BLaER1 (cell line): ENCODE measurements at regions not wholly inside any gene's neighbourhood (a gene's known extent, or its start where the extent isn't known, plus 50 kb on each side); places are given as distances from the start of the nearest gene placed in this dataset.
A peak's percentile ranks its signal among the peaks of the same experiment; 100 is the strongest.

Experiments used
- H3K27ac ChIP-seq: shearing (Covaris generic); formaldehyde crosslinking; 2 replicates; pipeline ENCODE4 v1.8.1; 2022
- H3K27me3 ChIP-seq: shearing (Covaris generic); formaldehyde crosslinking; 2 replicates; pipeline ENCODE4 v1.8.1; 2022
- H3K36me3 ChIP-seq: shearing (Covaris generic); formaldehyde crosslinking; 2 replicates; pipeline ENCODE4 v1.8.1; 2022
- H3K4me1 ChIP-seq: shearing (Covaris generic); formaldehyde crosslinking; 2 replicates; pipeline ENCODE4 v1.8.1; 2022
- H3K4me2 ChIP-seq: shearing (Covaris generic); formaldehyde crosslinking; 2 replicates; pipeline ENCODE4 v1.8.1; 2022
- H3K4me3 ChIP-seq: shearing (Covaris generic); formaldehyde crosslinking; 2 replicates; pipeline ENCODE4 v1.8.1; 2022
- H3K9ac ChIP-seq: shearing (Covaris generic); formaldehyde crosslinking; 2 replicates; pipeline ENCODE4 v1.8.1; 2022
- H3K9me3 ChIP-seq: shearing (Covaris generic); formaldehyde crosslinking; 2 replicates; pipeline ENCODE4 v1.8.1; 2022
- H4K20me1 ChIP-seq: shearing (Covaris generic); formaldehyde crosslinking; 2 replicates; pipeline ENCODE4 v1.8.1; 2022
- Cebpa-rat ChIP-seq: shearing (Covaris generic); IDR thresholded peaks from 2 replicates; pipeline ENCODE4 v1.8.1; 2022

DNA sequence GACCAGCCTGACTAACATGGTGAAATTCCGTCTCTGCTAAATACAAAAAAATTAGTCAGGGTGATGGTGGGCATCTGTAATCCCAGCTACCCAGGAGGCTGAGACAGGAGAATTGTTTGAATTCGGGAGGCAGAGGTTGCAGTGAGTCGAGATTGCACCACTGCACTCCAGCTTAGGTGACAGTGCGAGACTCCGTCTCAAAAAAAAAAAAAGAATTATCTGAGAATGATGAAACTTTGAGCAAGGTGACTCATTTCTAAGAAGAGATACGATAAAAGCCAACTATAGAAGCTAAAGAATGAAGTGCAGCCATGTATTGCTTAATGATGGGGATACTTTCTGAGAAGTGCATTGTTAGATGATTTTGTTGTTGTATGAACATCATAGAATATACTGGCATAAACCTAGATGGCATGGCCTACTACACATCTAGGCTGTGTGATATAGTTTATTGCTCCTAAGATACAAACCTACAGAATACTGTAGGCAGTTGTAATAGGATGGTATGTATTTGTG, 64.7 kb downstream of the SNRPE start:
- no peaks in the 10 kb centered on the region for H3K4me1 ChIP-seq
- H4K20me1 ChIP-seq: no peaks in the 10 kb centered on the region
- H3K9ac ChIP-seq: no peak overlapping the region
- no peaks in the 10 kb centered on the region for H3K9me3 ChIP-seq
- H3K27me3 ChIP-seq: no peaks in the 10 kb centered on the region
- no peak overlapping the region for H3K4me2 ChIP-seq
- no peak for TF ChIP-seq Cebpa-rat
- no peak overlapping the region for H3K4me3 ChIP-seq
- no peak overlapping the region for H3K27ac ChIP-seq
- H3K36me3 ChIP-seq: no peaks in the 10 kb centered on the region

DNA sequence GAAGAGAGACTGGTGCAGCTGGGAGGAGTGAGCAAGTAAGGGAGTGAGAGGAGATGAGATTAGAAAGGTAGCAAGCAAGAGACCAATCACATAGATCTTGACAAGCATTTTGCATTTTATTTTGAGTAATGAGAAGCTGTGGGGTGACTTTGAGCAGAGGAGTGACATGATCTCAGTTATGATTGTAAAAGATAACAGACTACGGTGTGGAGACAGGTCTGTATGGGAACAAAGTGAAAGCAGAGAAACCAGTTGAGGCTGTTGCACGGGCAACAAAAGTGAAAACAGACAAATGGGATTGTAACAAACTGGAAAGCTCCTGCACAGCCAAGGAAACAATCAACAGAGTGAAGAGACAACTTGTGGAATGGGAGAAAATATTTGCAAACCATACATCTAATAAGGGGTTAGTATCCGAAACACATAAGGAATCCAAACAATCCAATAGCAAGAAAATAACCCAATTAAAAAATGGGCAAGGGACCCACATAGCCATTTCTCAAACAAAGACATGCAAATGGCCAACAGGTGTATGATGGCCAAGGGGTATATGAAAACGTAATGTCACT, 68.4 kb downstream of the SNRPE start:
- no peak for TF ChIP-seq Cebpa-rat

DNA sequence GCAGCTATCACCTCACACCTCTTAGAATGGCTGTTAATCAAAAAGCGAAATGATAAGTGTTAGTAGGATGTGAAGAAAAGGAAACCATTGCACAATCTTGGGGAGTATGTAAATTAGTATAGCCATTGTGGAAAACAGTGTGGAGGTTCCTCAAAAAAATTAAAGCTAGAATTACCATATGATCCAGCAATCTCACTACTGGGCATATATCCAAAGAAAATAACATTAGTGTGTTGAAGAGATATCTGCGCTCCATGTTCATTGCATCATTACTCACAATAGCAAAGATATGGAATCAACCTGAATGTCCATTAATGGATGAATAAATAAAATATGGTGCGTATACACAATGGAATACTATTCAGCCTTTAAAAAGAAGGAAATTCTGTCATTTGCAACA, 68.9 kb downstream of the SNRPE start:
- H3K36me3 ChIP-seq: no peaks in the 10 kb centered on the region
- H4K20me1 ChIP-seq: no peaks in the 10 kb centered on the region
- H3K9me3 ChIP-seq: no peaks in the 10 kb centered on the region
- no peaks in the 10 kb centered on the region for H3K27me3 ChIP-seq
- H3K4me2 ChIP-seq: no peak overlapping the region
- TF ChIP-seq Cebpa-rat: no peak
- H3K4me1 ChIP-seq: no peaks in the 10 kb centered on the region
- no peak overlapping the region for H3K27ac ChIP-seq
- no peak overlapping the region for H3K4me3 ChIP-seq
- no peak overlapping the region for H3K9ac ChIP-seq

More for the DNA sequence above, 68.4 kb downstream of the SNRPE start:
- Histone ChIP-seq H3K27me3 (no peaks in the 10 kb centered on the region), H4K20me1 (no peaks in the 10 kb centered on the region), H3K4me1 (no peaks in the 10 kb centered on the region), H3K4me3 (no peak overlapping the region), H3K4me2 (no peak overlapping the region), H3K27ac (no peak overlapping the region), H3K36me3 (no peaks in the 10 kb centered on the region), H3K9ac (no peak overlapping the region), H3K9me3 (no peaks in the 10 kb centered on the region)

DNA sequence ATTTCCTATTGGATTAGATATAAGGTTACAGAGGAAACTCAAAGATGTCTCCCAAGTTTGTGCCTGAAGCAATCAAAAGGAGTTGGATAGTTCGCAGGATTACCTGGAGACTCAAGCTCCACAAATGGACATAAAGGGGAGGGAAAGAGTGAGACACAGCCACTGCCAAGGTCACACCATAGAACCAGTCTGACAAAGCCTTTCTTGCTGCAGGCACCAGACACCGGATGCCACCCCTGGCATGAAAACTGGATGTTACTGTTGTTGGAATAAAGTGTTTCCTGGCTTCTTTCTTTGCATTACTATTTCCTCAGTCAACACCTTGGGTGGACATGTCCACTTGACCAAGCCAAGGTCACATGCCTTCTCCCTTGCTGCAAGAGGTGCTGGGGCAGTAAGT, 70.6 kb downstream of the SNRPE start:
- no peak overlapping the region for H3K27ac ChIP-seq
- H3K9me3 ChIP-seq: no peaks in the 10 kb centered on the region

DNA sequence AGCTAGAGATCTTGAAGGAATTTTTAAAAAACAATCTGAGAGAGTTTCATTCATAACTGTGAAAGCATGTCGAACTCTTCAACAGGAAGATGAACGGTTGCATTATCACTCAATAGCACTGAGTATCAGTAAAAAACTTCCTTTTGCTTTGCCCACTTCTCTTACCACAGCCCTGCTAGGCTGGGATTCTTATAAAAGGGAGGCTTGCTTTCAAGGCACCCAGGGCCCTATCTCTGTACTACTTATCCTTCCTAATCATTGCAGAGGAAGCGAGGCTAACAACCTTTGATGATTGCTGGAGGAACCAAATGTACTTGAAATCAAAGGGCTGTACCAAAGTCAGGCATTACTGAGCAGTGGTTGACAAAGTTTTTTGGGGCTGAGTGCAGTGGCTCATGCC, 71.2 kb downstream of the SNRPE start:
- Histone ChIP-seq H3K27me3 (no peaks in the 10 kb centered on the region), H3K4me1 (no peaks in the 10 kb centered on the region), H3K4me3 (no peak overlapping the region), H3K9me3 (no peaks in the 10 kb centered on the region), H3K9ac (no peak overlapping the region), H4K20me1 (no peaks in the 10 kb centered on the region), H3K36me3 (no peaks in the 10 kb centered on the region), H3K27ac (no peak overlapping the region), H3K4me2 (no peak overlapping the region)
- TF ChIP-seq Cebpa-rat: no peak

More for the DNA sequence above, 70.6 kb downstream of the SNRPE start:
- H3K36me3 ChIP-seq: no peaks in the 10 kb centered on the region
- H3K4me1 ChIP-seq: no peaks in the 10 kb centered on the region
- no peak for TF ChIP-seq Cebpa-rat
- no peak overlapping the region for H3K9ac ChIP-seq
- no peaks in the 10 kb centered on the region for H4K20me1 ChIP-seq
- H3K4me2 ChIP-seq: no peak overlapping the region
- H3K27me3 ChIP-seq: no peaks in the 10 kb centered on the region
- no peak overlapping the region for H3K4me3 ChIP-seq

DNA sequence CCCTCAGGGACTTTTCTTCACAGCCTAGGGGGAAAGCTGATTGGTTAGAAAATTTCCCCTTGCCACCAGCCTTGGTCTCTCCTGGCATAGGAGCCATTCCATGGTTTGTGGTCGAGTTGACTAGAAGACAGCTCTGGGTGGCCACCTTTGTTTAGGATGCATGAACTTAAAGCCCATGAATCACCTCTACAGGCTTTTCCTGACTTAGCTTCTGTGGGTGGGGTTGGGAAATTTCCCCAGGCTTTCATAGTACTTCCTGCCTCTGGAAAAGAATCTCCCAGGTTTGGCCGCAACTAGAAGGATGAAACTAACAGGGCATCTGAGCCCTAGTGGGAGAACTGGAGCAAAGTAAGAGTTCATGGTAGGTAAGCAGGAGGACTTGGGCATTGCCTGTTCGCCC, 72.6 kb downstream of the SNRPE start:
- no peaks in the 10 kb centered on the region for H3K27me3 ChIP-seq
- H3K4me1 ChIP-seq: peaks cover 7% of the 10 kb centered on the region; the same call in 1 of the 2 replicates
- H3K9me3 ChIP-seq: no peaks in the 10 kb centered on the region
- H4K20me1 ChIP-seq: no peaks in the 10 kb centered on the region
- H3K27ac ChIP-seq: no peak overlapping the region
- no peaks in the 10 kb centered on the region for H3K36me3 ChIP-seq
- no peak for TF ChIP-seq Cebpa-rat
- no peak overlapping the region for H3K9ac ChIP-seq
- no peak overlapping the region for H3K4me2 ChIP-seq
- no peak overlapping the region for H3K4me3 ChIP-seq

DNA sequence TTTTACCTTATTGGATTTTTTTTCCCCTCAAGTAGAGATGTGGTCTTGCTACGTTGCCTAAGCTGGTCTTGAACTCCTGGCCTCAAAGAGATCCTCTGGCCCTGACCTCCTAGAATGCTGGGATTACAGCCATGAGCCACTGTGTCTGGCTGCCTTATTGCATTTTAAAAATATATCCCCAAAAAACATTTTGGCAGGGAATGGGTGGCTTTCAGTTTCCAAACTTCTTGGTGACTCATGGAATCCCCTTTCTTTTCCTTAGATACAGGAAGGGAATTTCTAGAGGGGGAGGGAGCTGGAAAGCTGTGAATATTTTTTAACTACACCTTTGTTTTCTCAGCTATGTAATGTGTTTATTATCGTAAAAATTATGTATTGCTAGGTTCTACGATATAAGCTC, 73.3 kb downstream of the SNRPE start:
- no peak overlapping the region for H3K4me2 ChIP-seq
- no peaks in the 10 kb centered on the region for H3K9me3 ChIP-seq
- peaks cover 7% of the 10 kb centered on the region; the same call in 1 of the 2 replicates for H3K4me1 ChIP-seq
- H4K20me1 ChIP-seq: no peaks in the 10 kb centered on the region
- no peak overlapping the region for H3K9ac ChIP-seq
- no peak overlapping the region for H3K4me3 ChIP-seq
- H3K36me3 ChIP-seq: no peaks in the 10 kb centered on the region
- TF ChIP-seq Cebpa-rat: no peak
- H3K27ac ChIP-seq: no peak overlapping the region
- H3K27me3 ChIP-seq: no peaks in the 10 kb centered on the region

DNA sequence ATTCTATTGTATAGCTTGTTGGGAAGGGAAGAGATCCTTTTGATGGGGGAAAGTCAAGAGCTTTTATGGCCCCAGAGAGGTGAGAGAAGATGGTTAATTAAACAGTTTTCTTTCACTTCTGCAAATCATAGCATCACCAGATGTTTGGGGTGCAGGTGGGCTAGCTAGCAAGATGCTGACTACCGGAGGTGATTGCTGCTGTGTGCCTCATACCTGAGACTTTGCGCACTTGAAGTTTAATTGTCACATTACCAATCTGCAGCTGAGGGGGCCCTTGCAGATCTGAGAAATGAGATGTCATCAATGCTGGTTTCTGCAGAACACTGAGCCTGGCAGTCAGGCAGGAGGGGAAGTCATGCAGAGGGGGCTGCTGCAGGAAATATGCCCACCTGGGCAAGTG, 73.9 kb downstream of the SNRPE start:
- Histone ChIP-seq H3K4me2 (no peak overlapping the region), H3K27me3 (no peaks in the 10 kb centered on the region), H3K27ac (no peak overlapping the region), H3K4me3 (no peak overlapping the region), H3K9ac (no peak overlapping the region), H3K36me3 (no peaks in the 10 kb centered on the region), H3K4me1 (peaks cover 7% of the 10 kb centered on the region; the same call in 1 of the 2 replicates), H3K9me3 (no peaks in the 10 kb centered on the region), H4K20me1 (no peaks in the 10 kb centered on the region)
- no peak for TF ChIP-seq Cebpa-rat

DNA sequence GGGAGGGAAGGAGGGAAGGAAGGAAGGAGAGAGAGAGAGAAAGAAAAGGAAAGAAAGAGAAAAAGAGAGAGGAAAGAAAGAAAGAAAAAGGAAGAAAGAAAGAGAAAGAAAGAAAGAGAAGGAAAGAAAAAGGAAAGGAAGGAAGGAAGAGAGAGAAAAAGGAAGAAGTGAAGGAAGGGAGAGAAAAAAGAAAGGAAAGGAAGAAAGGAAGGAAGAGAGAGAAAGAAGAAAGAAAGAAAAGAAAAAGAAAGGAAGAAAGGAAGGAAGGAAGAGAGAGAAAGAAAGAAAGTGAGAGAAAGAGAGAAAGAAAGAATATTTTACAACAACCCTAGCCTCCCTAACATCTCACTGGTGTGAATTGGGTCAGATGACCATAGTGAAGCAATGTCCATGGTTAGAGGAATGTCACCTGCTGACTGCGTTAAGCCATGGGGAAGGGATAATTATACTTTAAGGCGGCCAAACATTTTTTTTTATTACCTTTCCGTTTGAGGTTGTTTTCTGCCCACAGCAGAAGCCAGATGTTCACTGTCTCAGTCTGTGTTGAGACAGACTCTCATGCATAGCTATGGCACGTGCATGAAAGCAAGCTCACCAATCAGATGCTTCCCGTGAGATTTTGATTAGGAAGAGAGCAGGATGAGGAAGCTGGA, 76.4 kb downstream of the SNRPE start:
- H3K4me2 ChIP-seq: peak overlapping the region; percentile 30; the same call in 1 of the 2 replicates
- no peak overlapping the region for H3K9ac ChIP-seq

DNA sequence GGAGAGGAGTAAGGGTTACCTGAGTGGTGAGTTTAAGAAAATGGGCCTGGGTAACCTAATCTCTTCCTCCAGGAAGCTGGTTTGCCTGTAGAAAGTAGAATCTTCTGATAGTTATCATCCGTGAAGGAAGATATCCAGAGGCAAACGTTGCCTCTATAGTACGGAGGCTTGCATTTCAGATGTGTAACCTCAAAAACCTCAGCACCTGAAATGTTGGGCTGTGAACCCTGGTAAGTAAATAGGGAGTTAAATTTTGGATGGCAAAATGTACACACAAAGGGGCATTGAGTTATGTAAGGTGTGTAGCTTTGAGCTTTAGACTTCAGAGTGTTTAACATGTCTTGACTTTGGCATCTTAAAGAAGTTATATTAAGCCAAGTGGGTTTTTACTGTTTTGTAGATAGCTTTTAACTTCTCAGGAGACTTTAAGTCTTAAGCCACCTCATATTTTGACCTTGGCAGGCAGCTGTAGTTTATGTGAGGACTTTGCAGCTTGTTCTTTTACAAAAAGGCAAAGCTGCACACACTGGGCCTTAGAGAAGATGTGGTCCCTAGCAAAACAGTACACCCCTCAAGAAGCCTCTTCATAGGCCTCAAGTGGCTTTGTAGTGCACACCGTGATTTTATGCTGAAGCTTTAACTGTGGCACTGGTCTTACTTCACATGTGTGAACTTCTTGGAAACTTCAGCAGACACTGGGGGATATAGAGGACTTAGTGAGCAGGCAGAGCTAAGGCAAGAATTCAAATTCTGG, 83.4 kb downstream of the SNRPE start:
- H3K4me2 ChIP-seq: no peak overlapping the region
- H3K27ac ChIP-seq: no peak overlapping the region
- H3K36me3 ChIP-seq: no peaks in the 10 kb centered on the region
- H3K9me3 ChIP-seq: no peaks in the 10 kb centered on the region
- H3K27me3 ChIP-seq: no peaks in the 10 kb centered on the region
- H3K4me1 ChIP-seq: no peaks in the 10 kb centered on the region
- no peak for TF ChIP-seq Cebpa-rat
- H4K20me1 ChIP-seq: no peaks in the 10 kb centered on the region
- no peak overlapping the region for H3K9ac ChIP-seq
- no peak overlapping the region for H3K4me3 ChIP-seq

More for the DNA sequence above, 76.4 kb downstream of the SNRPE start:
- Histone ChIP-seq H3K27me3 (no peaks in the 10 kb centered on the region), H3K9me3 (no peaks in the 10 kb centered on the region), H4K20me1 (no peaks in the 10 kb centered on the region), H3K27ac (no peak overlapping the region), H3K4me1 (peaks cover 7% of the 10 kb centered on the region; the same call in 1 of the 2 replicates), H3K4me3 (no peak overlapping the region), H3K36me3 (no peaks in the 10 kb centered on the region)
- no peak for TF ChIP-seq Cebpa-rat
